ENCODE measurements at regions not wholly inside any gene's neighbourhood (a gene's known extent, or its start where the extent isn't known, plus 50 kb on each side); places are given as distances from the start of the nearest gene placed in this dataset.

DNA sequence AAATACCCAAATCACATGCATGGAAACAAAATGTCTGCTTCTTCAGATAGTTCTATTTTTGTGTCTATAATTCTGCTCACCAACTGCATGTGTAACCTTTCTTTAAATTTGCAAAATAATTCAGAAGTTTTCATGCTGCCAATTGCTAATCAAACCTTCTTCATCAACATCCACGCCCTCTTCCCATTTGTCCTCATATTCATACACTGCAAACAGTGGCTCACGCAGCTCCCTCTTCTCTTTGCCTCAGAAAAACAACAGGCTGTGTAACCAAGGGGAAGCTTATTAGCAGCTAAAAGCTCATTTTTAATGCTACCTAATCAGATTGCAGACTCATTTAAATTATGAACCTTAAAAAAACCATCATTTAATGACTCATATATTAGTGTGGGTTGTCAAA lies 555.0 kb upstream of the EPHA7 start (continued):
- TF ChIP-seq, protein P1, sequence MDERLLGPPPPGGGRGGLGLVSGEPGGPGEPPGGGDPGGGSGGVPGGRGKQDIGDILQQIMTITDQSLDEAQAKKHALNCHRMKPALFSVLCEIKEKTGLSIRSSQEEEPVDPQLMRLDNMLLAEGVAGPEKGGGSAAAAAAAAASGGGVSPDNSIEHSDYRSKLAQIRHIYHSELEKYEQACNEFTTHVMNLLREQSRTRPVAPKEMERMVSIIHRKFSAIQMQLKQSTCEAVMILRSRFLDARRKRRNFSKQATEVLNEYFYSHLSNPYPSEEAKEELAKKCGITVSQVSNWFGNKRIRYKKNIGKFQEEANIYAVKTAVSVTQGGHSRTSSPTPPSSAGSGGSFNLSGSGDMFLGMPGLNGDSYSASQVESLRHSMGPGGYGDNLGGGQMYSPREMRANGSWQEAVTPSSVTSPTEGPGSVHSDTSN (CRISPR knock-in tag; IDR thresholded peaks at IDR 0.05): no peak
- TF ChIP-seq CENPT (CRISPR knock-in tag; IDR thresholded peaks at IDR 0.05; ENCODE audit: low read depth): no peak
- TF ChIP-seq ZNF30 (CRISPR knock-in tag; IDR thresholded peaks at IDR 0.05): no peak
- no peak for TF ChIP-seq ZNF367 (CRISPR knock-in tag; IDR thresholded peaks at IDR 0.05; ENCODE audit: borderline replicate concordance)
- no peak for TF ChIP-seq HDAC6 (IDR thresholded peaks at IDR 0.05; ENCODE audit: low read depth, low read length)

DNA sequence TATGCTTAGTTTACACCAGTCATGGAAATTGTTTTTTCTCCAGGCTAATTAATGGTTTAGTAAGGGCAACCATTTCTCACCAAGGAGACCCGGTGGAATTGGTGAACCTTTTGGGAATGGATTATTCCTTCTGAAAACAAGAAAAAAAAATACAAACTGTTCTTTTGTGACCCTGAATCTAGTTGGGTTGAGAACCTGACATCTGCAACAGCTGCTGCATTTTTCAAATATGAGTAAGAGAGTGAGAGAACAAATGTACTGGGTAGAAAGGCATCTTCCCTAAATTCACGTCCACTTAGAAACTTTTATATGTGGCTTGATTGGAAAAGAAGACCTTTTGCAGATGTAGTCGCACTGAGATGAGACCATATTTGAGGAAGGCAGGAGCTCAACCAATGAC lies 553.4 kb upstream of the EPHA7 start:
- Histone ChIP-seq H4K20me1 (ENCODE audit: insufficient read depth, low read length) (no peaks in the 10 kb centered on the region), H3K4me1 (ENCODE audit: insufficient read depth, low read length) (no peaks in the 10 kb centered on the region), H2AFZ (ENCODE audit: low read length) (no peak overlapping the region), H3K27ac (ENCODE audit: extremely low read length, insufficient read depth, low read length) (no peak overlapping the region), H3K36me3 (replicated peaks in 1 of 2; ENCODE audit: control insufficient read depth in 1 of 2, insufficient read depth in 2 of 2, low read length in 2 of 2) (no peaks in the 10 kb centered on the region), H3K4me2 (ENCODE audit: low read depth, low read length) (no peak overlapping the region), H3K27me3 (ENCODE audit: control insufficient read depth in 1 of 2, insufficient read depth in 2 of 2, low read length in 2 of 2) (no peaks in the 10 kb centered on the region), H3K9me3 (ENCODE audit: low read length) (no peaks in the 10 kb centered on the region), H3K79me2 (ENCODE audit: insufficient read depth, low read length) (no peaks in the 10 kb centered on the region), H3K9ac (ENCODE audit: insufficient read depth, low read depth, low read length) (no peak overlapping the region), H3K4me3 (replicated peaks in 1 of 3; ENCODE audit: insufficient read depth in 1 of 3, low read depth in 2 of 3, low read length in 3 of 3) (no peak overlapping the region)
- no TSS peak for BruUV-seq (replicated peaks)
- in situ Hi-C loops (cut with HindIII; ENCODE audit: extremely low pct_ligation_motif_present, low pct_unique_long_range_greater_than_20kb): no loop called here
- TF ChIP-seq, protein P2, sequence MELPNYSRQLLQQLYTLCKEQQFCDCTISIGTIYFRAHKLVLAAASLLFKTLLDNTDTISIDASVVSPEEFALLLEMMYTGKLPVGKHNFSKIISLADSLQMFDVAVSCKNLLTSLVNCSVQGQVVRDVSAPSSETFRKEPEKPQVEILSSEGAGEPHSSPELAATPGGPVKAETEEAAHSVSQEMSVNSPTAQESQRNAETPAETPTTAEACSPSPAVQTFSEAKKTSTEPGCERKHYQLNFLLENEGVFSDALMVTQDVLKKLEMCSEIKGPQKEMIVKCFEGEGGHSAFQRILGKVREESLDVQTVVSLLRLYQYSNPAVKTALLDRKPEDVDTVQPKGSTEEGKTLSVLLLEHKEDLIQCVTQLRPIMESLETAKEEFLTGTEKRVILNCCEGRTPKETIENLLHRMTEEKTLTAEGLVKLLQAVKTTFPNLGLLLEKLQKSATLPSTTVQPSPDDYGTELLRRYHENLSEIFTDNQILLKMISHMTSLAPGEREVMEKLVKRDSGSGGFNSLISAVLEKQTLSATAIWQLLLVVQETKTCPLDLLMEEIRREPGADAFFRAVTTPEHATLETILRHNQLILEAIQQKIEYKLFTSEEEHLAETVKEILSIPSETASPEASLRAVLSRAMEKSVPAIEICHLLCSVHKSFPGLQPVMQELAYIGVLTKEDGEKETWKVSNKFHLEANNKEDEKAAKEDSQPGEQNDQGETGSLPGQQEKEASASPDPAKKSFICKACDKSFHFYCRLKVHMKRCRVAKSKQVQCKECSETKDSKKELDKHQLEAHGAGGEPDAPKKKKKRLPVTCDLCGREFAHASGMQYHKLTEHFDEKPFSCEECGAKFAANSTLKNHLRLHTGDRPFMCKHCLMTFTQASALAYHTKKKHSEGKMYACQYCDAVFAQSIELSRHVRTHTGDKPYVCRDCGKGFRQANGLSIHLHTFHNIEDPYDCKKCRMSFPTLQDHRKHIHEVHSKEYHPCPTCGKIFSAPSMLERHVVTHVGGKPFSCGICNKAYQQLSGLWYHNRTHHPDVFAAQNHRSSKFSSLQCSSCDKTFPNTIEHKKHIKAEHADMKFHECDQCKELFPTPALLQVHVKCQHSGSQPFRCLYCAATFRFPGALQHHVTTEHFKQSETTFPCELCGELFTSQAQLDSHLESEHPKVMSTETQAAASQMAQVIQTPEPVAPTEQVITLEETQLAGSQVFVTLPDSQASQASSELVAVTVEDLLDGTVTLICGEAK (IDR thresholded peaks at IDR 0.05): no peak
- TF ChIP-seq, protein P2 (CRISPR knock-in tag; IDR thresholded peaks at IDR 0.05): no peak
- TF ChIP-seq YEATS2 (CRISPR knock-in tag; IDR thresholded peaks at IDR 0.05; ENCODE audit: borderline replicate concordance): no peak
- no peak for TF ChIP-seq POGZ (CRISPR knock-in tag; IDR thresholded peaks at IDR 0.05)
- no peak for TF ChIP-seq SIN3A (IDR thresholded peaks at IDR 0.05; ENCODE audit: borderline replicate concordance, low read depth, low read length)
- no peak for TF ChIP-seq ZNF207 (IDR thresholded peaks at IDR 0.05; ENCODE audit: borderline replicate concordance)
- ChIA-PET POLR2A (no interaction called here), CTCF (ENCODE audit: low intra/inter-chr PET ratio, low total read pairs) (no interaction called here)
- FAIRE-seq (no peak), ATAC-seq (no peak), DNase-seq (ENCODE audit: low spot score) (no peak)
- intact Hi-C loops (cut with micrococcal nuclease; ENCODE audit: unreplicated experiment): no loop called here
- 11% methylated on average over 3 of the region's 3 CpGs for WGBS (ENCODE audit: low lambda C conversion rate)

All from HepG2 (cell line).